ENCODE measurements at regions not wholly inside any gene's neighbourhood (a gene's known extent, or its start where the extent isn't known, plus 50 kb on each side); places are given as distances from the start of the nearest gene placed in this dataset.
"Not testable (repeated sequence)": the region's sequence is repeated elsewhere in the genome, so short reads cannot be mapped to it uniquely, and the experiment has no call there.

DNA sequence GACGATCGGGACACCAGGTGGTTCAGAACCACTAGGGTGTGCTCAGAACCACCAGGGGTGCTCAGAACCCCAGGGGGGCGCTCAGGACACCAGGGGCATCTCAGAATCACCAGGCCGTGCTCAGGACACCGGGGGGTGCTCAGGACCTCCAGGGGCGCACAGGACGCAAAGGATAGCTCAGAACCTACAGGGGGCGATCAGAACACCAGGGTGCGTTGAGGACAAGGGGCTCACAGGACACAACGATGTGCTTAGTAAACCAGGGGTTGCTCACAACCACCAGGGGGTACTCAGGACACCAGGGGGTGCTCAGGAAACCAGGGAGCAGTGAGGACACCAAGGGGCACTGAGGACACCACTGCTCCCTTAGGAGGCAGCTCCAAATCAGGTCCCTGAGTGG lies 166.3 kb downstream of the ZNF267 start:
- TF ChIP-seq, protein P1, sequence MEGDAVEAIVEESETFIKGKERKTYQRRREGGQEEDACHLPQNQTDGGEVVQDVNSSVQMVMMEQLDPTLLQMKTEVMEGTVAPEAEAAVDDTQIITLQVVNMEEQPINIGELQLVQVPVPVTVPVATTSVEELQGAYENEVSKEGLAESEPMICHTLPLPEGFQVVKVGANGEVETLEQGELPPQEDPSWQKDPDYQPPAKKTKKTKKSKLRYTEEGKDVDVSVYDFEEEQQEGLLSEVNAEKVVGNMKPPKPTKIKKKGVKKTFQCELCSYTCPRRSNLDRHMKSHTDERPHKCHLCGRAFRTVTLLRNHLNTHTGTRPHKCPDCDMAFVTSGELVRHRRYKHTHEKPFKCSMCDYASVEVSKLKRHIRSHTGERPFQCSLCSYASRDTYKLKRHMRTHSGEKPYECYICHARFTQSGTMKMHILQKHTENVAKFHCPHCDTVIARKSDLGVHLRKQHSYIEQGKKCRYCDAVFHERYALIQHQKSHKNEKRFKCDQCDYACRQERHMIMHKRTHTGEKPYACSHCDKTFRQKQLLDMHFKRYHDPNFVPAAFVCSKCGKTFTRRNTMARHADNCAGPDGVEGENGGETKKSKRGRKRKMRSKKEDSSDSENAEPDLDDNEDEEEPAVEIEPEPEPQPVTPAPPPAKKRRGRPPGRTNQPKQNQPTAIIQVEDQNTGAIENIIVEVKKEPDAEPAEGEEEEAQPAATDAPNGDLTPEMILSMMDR (IDR thresholded peaks at IDR 0.05), result not testable (repeated sequence)
- not testable (repeated sequence) for TF ChIP-seq POLR2A (IDR thresholded peaks at IDR 0.05)
